K562 (cell line): ENCODE measurements at regions not wholly inside any gene's neighbourhood (a gene's known extent, or its start where the extent isn't known, plus 50 kb on each side); places are given as distances from the start of the nearest gene placed in this dataset.

Source experiments
- MYC ChIP-seq, 2 experiments: fragments of 250-450 bp in 1 of 2; sonication (Bioruptor Pico) in 1 of 2; IDR thresholded peaks; 2 replicates each; pipeline versions ENCODE4 v1.5.1 to v1.6.1; 2012 to 2021; ENCODE audit warnings: low read depth in 2 of 2, borderline replicate concordance in 1 of 2, improper control_type of control experiment in 1 of 2, low read length in 1 of 2, mild to moderate bottlenecking in 1 of 2, moderate library complexity in 1 of 2
- MYNN ChIP-seq, 2 experiments: sonication (generic); formaldehyde crosslinking in 1 of 2; IDR thresholded peaks; 2 replicates each; pipeline versions ENCODE4 v1.5.0 to v1.6.1; 2016 to 2020; ENCODE audit warnings: antibody characterized with exemption in 1 of 2, missing genetic modification reagents in 1 of 2
- PHF21A ChIP-seq: fragments of 450-650 bp; IDR thresholded peaks from 2 replicates; pipeline ENCODE4 v1.6.1; 2017; ENCODE audit warnings: low read depth, borderline replicate concordance
- TBL1XR1 ChIP-seq, 2 experiments: IDR thresholded peaks; 2 replicates each; pipeline ENCODE4 v1.6.1; 2012; ENCODE audit warnings: improper control_type of control experiment in 2 of 2, low read length in 2 of 2, mild to moderate bottlenecking in 1 of 2
- ZNF79 ChIP-seq: fragments of 250-450 bp; sonication (Bioruptor Pico); IDR thresholded peaks from 2 replicates; pipeline ENCODE4 v1.4.0; 2020; ENCODE audit warnings: low read depth, mild to moderate bottlenecking, moderate library complexity

- no peak for TF ChIP-seq TBL1XR1 (IDR thresholded peaks at IDR 0.05; ENCODE audit: low read length in 2 of 2)
- TF ChIP-seq MYC (IDR thresholded peaks at IDR 0.05; ENCODE audit: low read depth, low read length), result no peak
- no peak for TF ChIP-seq MYC (CRISPR knock-in tag; IDR thresholded peaks at IDR 0.05; ENCODE audit: borderline replicate concordance, low read depth)
- no peak for TF ChIP-seq ZNF79 (CRISPR knock-in tag)
- no peak for TF ChIP-seq PHF21A
- TF ChIP-seq MYNN (IDR thresholded peaks at IDR 0.05), result no peak
- no peak for TF ChIP-seq MYNN (CRISPR knock-in tag; IDR thresholded peaks at IDR 0.05)
Measured at GRCh38 chr5:6135977-6136376, 242.4 kb downstream of the MED10 start.
